Neural progenitor cell (in vitro differentiated cells): ENCODE measurements at regions not wholly inside any gene's neighbourhood (a gene's known extent, or its start where the extent isn't known, plus 50 kb on each side); places are given as distances from the start of the nearest gene placed in this dataset.

Experiments used
- EZH2 ChIP-seq: fragments of 200-600 bp; sonication (generic); IDR thresholded peaks from 2 replicates; pipeline ENCODE4 v1.6.1; 2017; ENCODE audit warnings: antibody characterized with exemption, mild to moderate bottlenecking, moderate library complexity
- TF ChIP-seq, protein P1 (sequence below): fragments of 200-600 bp; sonication (generic); IDR thresholded peaks from 2 replicates; pipeline ENCODE4 v1.5.1; 2017; ENCODE audit warnings: antibody characterized with exemption, mild to moderate bottlenecking

DNA sequence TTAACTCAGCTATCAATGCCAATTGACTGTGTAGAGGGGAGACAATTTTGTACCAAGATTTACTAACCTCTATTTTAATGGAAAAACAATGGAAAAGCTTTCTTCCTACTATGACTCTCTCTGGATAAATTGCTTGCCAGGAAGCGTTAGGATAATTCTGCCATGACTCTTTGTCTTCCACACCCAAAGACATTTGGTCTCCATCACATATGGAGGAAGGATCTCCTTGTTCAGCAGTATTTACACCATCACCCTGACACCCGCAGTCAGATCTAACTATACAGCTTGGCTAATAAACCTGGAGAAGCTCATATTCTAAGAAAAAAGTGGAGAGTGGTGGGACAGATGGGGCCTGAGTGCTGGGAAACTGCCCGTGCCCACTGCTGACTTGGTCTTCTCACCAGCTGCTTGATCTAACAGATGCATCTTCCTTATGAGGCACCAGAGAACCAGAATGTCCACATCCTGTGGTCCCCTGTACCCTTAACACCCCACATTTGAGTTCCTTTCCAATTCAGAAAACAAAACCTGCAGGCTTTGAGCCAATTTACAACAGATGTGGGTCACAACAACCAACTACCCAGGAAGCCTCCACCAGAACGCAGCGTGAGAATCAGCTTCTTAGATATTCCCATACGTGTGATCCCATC, 154.0 kb downstream of the DAD1 start:
- TF ChIP-seq, protein P1, sequence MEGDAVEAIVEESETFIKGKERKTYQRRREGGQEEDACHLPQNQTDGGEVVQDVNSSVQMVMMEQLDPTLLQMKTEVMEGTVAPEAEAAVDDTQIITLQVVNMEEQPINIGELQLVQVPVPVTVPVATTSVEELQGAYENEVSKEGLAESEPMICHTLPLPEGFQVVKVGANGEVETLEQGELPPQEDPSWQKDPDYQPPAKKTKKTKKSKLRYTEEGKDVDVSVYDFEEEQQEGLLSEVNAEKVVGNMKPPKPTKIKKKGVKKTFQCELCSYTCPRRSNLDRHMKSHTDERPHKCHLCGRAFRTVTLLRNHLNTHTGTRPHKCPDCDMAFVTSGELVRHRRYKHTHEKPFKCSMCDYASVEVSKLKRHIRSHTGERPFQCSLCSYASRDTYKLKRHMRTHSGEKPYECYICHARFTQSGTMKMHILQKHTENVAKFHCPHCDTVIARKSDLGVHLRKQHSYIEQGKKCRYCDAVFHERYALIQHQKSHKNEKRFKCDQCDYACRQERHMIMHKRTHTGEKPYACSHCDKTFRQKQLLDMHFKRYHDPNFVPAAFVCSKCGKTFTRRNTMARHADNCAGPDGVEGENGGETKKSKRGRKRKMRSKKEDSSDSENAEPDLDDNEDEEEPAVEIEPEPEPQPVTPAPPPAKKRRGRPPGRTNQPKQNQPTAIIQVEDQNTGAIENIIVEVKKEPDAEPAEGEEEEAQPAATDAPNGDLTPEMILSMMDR = no peak
- no peak for TF ChIP-seq EZH2
